Left ventricle myocardium superior (tissue), 1 donor: ENCODE measurements at regions not wholly inside any gene's neighbourhood (a gene's known extent, or its start where the extent isn't known, plus 50 kb on each side); places are given as distances from the start of the nearest gene placed in this dataset.

Source experiments
- ATAC-seq: fragments of 200-7000 bp; cut with Tn5 transposase; one replicate; pipeline ENCODE4 v1.9.1; 2020; ENCODE audit warnings: mild to moderate bottlenecking, moderate library complexity
- DNase-seq: peaks from one replicate; pipeline ENCODE4 v3.0.0-alpha.2; 2020
- intact Hi-C: fragments of 100-400 bp; cut with micrococcal nuclease; formaldehyde crosslinking; loops from one replicate; pipeline ENCODE4 v1.11.0; 2022
- donor health status: DM: no; HTN: yes; CAD: no; lungs with severe emphysema.

DNA sequence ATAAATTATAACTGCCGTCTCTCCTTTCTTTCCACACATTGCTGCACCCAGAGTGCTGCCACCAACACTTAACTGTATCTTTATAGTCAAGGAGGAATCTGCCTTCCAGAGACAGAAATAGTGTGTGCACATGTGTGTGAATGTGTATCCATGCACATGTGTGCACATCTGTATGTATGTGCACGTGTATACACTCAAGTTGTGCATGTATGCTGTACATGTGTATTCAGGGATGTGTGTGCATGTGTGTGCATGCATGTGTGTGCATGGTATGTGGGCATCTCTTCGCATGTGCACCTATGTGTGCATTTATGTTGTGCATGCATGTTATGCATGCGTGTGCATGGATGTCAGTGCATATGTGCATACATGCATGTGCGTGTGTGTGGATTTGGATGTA is 253.3 kb downstream of the KLF6 start:
- ATAC-seq (no peak), DNase-seq (no peak)
- intact Hi-C loops: no loop called here

GRCh38 chr10:3530783-3531645 is 254.0 kb downstream of the KLF6 start:
- intact Hi-C loops: no loop called here
- ATAC-seq (no peak), DNase-seq (no peak)

DNA sequence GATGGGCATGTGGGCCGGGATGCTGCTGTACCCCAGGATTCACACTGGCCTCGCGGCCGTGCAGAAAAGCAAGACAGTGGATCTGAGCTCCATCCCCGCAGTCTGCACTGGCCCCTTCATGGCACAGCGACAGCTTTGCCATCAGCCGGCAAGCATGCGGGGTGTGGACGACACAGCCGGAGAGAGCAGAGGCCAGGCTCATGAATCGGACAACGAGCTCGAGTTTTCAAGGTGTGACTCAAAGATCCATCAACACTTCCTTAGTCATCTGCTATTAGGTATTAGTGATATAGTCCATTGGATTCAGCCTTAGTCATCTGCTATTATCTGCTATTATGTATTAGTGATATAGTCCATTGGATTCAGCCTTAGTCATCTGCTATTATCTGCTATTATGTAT is 254.7 kb downstream of the KLF6 start:
- ATAC-seq (no peak), DNase-seq (no peak)
- intact Hi-C loops: no loop called here

- intact Hi-C loops: no loop called here
- ATAC-seq (no peak), DNase-seq (no peak)
These were observed 255.3 kb downstream of the KLF6 start for GRCh38 chr10:3529691-3530090.

DNA sequence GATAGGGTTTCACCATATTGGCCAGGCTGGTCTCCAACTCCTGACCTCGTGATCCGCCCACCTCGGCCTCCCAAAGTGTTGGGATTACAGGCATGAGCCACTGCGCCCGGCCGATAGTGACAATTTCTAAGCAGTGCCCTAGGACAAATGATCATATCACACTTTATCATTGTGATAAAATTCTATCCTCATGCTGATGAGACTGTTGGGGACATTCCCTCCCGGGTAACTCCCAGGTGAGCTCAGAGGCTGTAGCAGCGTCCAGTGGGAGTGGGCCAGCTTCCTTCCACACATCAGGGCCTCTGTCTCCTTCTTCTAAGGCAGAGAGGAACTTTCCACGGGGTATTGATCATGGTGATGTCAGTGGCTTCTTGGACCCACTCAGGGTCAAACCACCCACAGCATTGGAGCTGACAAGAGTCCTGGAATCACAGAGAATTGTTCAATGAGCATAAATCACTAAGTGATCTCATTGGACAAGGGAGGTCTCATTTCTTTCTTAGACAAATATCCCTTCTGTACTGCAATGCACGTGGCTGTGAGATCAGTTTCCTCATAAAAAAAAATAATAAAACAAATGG is 256.1 kb downstream of the KLF6 start:
- intact Hi-C loops: no loop called here
- DNase-seq: no peak
- no peak for ATAC-seq

GRCh38 chr10:3528271-3528670 is 256.7 kb downstream of the KLF6 start:
- ATAC-seq (no peak), DNase-seq (no peak)
- intact Hi-C loops: no loop called here

GRCh38 chr10:3527869-3528268 is 257.1 kb downstream of the KLF6 start:
- peak; percentile 36 for ATAC-seq
- no peak for DNase-seq
- intact Hi-C loops: no loop called here

DNA sequence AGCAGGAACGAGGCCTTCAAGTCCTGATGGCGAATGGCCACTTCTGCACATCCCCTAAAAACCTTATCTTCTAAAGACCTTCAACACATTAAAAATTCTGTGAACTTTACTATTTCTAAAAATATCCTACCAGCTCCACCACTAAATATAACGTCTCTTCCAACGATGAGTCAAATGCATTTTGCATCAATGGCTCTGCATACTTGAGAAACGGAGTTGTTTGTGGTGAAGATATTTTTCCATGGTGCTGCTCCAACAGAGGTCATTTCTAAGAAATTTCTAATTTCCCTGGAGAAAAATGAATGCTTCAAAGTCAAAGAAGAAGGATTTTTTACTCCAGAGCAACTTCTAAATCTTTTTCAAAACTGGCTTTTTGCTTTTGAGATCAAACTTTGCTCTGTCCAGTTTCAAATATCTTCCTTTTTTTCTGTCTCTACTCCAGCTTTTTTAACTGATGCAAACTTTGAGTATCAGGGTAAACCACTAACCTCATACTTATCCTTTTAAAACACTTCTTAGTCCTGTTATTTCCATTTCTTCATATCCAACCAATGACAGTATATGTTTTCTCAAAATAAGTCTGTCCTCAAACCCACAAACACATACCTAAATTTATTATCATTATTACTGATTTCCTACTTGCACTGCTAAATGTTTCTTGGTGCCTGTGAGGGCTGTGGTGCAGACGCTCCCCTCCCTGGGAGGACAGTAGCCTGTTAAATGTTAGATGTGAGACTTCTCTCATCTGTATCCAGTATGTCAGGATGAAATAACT is 258.1 kb downstream of the KLF6 start:
- DNase-seq: no peak
- ATAC-seq: peak; percentile 83
- intact Hi-C loops: no loop called here

GRCh38 chr10:3525832-3526449 is 259.1 kb downstream of the KLF6 start:
- DNase-seq (no peak), ATAC-seq (peak; percentile 91)
- intact Hi-C loops: no loop called here

- intact Hi-C loops: no loop called here
- ATAC-seq (no peak), DNase-seq (no peak)
These were observed 260.7 kb downstream of the KLF6 start for GRCh38 chr10:3524086-3524960.

- intact Hi-C loops: no loop called here
- ATAC-seq: no peak
These were observed 261.5 kb downstream of the KLF6 start for GRCh38 chr10:3523309-3524050.

GRCh38 chr10:3516923-3517255 is 268.1 kb downstream of the KLF6 start:
- intact Hi-C loops: no loop called here
- ATAC-seq: no peak
- DNase-seq: no peak

More at GRCh38 chr10:3523309-3524050, 261.5 kb downstream of the KLF6 start:
- no peak for DNase-seq

DNA sequence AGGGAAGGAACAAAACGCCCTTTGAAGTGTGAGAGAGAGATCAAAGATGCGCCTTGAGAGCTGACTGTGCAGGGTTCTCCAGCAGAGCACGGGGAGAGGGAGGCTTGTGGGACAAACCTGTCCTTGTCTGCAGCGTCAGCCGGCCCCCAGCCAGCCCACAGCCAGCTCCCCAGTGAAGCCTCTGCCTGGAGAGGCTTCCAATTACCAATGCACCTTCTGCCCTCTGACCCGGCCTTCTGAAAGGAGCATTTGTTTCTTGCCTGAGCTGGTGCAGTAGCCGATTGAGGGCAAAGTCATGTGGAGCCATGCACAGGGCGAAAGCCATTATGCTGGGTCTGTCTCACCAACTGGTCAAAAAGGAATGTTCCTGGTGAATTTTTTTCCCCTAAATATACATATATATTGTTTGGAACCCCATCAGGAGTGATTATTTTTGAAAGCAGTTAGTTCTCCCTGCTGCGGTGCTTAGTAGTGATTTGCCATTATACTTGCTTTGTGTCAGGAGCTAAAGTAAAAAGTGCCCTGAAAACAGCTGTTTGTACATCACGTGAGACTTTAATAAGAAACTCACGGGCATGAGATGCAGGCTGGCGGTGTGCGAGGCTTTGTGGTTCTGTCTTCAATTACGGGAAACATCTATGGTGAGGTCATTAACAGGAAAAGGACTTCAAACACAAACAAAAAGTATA is 268.6 kb downstream of the KLF6 start:
- ATAC-seq (no peak), DNase-seq (no peak)
- intact Hi-C loops: no loop called here

DNA sequence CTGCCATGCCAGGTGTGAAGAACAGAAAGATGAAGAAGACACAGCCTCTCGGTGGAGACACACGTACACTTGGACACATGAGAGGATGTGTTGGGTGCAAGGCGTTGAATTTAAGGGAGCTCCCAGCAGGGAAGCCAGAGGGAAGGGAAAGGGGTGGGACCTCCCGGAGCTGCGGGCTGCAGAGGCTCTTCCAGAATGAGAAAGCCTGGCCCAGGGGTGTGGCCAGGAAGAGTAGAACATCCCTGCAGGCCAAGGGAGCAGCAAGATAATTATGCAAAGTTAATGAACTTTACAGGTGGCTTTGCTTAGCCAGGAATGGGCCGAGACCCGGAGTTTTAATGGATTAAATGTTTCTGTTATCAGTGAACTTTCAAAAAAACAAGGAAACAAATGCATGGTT is 270.3 kb downstream of the KLF6 start:
- intact Hi-C loops: no loop called here
- DNase-seq: no peak
- ATAC-seq: peak; percentile 60

- no peak for ATAC-seq
- no peak for DNase-seq
- intact Hi-C loops: no loop called here
These were observed 272.7 kb downstream of the KLF6 start for GRCh38 chr10:3512263-3512662.

DNA sequence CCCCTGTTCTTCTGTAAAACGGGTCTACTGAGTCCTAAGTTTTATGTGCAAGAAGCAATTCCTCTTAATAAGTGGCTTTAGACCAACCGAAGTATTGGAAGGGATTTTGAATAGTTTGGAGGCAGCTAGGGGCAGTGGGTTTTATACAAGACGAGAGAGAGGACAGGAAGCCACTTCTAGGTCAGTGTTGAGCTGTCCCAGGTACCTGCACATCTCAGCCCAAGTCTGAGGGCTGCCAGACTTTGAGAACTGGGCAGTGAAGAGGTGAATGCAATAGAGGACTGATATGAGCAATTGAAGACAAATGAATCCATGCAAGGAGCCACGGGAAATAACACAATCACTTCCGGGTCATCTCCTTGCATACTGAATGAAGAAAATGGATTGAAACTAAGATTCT is 273.5 kb downstream of the KLF6 start:
- ATAC-seq: no peak
- intact Hi-C loops: no loop called here
- no peak for DNase-seq

GRCh38 chr10:3510741-3511140 is 274.3 kb downstream of the KLF6 start:
- ATAC-seq (no peak), DNase-seq (no peak)
- intact Hi-C loops: no loop called here

GRCh38 chr10:3509355-3509754 is 275.7 kb downstream of the KLF6 start:
- intact Hi-C loops: no loop called here
- no peak for ATAC-seq
- DNase-seq: no peak
